ENCODE measurements at regions not wholly inside any gene's neighbourhood (a gene's known extent, or its start where the extent isn't known, plus 50 kb on each side); places are given as distances from the start of the nearest gene placed in this dataset.
"Not testable (repeated sequence)": the region's sequence is repeated elsewhere in the genome, so short reads cannot be mapped to it uniquely, and the experiment has no call there.

- H3K27ac ChIP-seq = no peak overlapping the region
- no peak overlapping the region for H3K4me3 ChIP-seq
Measured at GRCh38 chr9:96107436-96107835, 194.5 kb downstream of the HSD17B3 start.

- Histone ChIP-seq H3K27ac (no peak overlapping the region), H3K4me3 (no peak overlapping the region)
Measured at GRCh38 chr9:96100385-96101300, 201.3 kb downstream of the HSD17B3 start.

DNA sequence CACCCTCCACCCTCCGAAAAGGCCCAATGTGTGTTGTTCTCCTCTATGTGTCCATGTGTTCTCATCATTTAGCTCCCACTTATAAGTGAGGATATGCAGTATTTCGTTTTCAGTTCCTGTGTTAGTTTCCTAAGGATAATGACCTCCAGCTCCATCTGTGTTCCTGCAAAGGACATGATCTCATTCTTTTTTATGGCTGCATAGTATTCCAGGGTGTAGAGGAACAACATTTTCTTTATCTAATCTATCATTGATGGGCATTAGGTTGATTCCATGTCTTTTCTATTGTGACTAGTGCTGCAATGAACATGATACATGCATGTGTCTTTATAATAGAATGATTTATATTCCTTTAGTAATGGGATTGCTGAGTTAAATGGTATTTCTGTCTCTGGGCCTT lies 211.3 kb downstream of the HSD17B3 start:
- H3K27ac ChIP-seq, H3K4me3 ChIP-seq: not testable (repeated sequence)

DNA sequence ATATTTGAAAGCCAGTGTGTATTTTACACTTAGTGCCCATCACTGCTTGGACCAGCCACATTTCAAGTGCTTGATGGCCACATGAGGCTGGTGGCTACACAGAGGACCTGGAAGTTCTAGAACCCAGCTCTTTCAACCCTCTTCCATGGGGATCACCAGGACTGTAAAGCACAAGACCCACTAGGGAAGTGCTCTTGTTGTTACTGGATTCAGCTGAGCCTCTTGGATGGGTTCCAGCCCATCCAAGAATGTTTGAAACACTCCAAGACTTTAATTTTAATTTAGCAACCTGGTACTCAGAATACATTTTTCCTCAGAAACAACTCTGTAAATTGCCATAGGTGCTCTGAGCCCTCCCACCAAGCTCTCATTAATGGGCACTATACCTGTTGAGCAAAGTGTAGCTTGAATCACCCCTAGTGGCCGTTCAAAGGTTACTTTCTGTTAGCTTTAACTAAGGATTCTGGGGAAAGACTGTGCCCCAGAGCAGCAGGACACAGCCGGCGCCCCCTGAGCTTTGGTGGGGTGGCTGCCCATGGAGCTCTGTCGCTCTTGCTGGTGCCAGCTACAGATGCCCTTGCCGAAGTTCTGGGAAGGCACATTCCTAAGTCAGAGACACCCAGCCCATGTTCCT lies 212.4 kb downstream of the HSD17B3 start:
- Histone ChIP-seq H3K27ac (no peak overlapping the region), H3K4me3 (no peak overlapping the region)

DNA sequence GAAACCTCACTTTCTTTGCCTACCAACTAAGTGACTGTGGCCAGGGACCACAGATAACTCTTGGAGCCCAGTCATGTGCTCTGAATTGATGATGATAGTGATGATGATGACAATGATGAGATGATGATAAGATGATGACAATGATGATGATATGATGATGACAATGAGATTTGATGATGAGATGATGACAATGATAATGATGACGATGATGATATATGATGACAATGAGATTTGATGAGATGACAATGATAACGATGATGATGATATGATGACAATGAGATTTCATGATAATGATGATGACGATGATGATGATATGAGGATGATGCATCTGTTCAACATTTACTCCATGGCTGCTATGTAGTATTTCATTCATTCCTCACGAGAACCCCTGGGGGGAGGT lies 213.0 kb downstream of the ERCC6L2 start:
- Histone ChIP-seq H3K27ac (no peak overlapping the region), H3K4me3 (no peak overlapping the region)

DNA sequence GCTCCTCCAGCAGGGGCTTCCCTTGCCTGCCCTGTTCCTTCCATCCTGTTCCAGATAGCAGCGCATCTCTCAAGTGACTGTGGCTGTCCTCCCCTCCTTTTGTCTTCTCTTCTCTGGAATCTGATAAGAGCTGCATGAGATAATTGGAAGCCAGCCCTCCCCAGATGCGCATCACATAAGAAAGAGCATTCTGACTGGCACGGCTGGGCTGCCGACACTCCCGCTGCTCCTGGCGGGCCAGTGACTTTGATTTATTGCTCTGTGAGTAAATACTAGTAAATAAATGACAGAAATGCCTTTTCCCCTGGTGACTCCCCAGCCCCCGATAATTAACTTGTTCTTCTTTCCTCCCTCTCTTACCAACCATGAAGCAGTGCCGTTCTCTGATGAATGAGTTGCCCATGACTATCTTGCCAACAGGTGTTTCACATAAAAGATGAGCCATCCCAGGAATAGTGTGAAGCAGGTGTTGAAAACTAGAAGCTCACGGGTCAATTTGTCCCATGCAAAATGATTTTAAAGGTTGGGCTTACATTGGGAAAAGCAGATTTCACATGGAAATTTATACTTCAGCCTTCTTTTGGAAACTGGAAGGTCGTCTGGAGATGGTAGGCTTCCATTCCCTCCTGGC lies 212.3 kb downstream of the ERCC6L2 start:
- Histone ChIP-seq H3K27ac (no peak overlapping the region), H3K4me3 (no peak overlapping the region)

DNA sequence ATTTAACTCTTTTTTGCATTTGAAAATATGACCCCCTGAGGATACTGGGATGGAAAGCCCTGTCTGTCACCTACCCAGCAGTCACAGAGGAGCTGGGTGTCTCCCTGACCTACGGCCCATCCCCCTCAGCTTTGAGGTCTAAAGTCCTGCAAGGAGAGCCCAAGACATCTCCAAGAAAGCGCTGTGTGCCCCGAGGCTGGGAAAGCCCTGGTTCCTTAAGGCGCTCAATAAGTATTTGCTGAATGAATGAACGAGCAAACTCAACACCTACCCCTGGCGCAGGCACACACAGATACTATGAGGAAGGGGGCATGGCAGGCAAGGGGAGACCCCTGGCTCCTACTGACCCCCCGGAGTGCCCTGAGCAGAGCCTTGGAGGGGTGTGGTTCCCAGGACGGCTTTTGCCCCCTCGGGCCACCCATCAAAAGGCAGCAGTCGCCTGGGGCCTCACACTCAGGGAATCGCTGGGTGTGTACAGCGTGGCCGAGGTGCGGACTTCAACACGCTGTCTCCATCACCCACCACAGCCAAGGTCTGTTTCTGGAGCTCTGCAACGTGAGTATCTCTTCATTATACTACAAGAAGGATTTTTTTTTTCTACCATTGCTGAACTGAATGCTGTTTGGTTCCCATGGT lies 211.6 kb downstream of the ERCC6L2 start:
- no peak overlapping the region for H3K27ac ChIP-seq
- no peak overlapping the region for H3K4me3 ChIP-seq

DNA sequence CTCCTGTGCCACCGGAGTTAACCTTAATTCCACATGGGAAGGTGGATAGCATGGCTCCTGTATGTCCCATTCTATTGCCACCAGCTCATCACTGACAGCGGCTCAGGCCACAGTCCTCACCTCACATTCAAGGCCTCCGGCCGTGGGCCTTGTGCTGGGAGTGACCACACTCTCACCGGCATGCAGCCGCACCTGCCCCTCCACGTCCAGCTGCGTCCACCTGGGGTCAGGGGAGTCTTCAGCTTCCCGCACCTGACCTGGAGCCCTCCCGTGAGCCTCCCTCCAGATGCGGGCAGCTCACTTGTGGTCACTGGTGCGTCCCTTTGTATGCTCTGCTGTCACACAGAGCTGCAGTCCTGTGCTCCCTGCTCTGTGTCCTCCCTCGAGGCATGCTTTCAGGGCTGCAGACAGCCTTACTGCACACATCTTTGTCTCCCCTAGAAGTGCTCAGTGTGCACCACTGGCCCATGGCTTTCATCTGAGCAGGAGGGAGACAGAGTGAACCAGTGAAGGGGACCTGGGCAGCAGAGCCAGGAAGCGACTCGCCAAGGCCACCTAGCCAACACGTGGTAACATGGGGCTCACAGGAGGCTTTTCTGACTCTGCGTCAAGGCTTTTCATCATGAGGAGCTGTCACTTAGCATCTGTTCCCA lies 210.1 kb downstream of the ERCC6L2 start:
- no peak overlapping the region for H3K27ac ChIP-seq
- no peak overlapping the region for H3K4me3 ChIP-seq

GRCh38 chr9:96084331-96084734 lies 208.8 kb downstream of the ERCC6L2 start:
- Histone ChIP-seq H3K27ac (no peak overlapping the region), H3K4me3 (no peak overlapping the region)

DNA sequence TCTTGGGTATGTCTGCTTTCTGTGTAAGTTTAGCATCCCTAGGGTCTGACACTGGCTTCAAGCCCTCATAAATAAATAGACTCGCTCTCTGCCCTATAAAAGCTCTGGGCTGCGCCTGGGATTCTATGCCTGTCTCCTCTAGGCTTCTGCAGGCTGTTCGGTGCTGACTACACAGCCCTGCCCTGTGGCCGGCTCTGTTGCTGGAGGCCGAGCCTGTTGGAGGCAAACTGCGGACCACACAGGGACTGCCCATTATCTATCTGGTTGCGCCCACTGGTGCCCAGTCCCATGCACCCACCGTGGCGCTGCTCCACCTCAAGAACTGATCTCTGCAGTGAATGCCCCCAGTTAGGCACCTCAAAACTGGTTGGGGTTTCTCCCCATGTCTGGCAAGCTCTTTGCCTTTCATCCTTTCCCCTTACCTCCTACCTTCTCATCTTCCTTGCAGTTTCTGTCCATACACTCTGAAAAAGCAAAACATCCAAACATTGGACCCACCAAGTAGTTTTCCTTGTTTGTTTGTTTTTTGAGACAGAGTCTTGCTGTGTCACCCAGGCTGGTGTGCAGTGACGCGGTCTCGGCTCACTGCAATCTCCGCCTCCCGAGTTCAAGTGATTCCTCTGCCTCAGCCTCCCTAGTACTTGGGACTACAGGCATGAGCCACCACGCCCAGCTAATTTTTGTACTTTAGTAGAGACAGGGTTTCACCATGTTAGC lies 207.2 kb downstream of the ERCC6L2 start:
- no peak overlapping the region for H3K27ac ChIP-seq
- H3K4me3 ChIP-seq = no peak overlapping the region

GRCh38 chr9:96080364-96080763 lies 204.9 kb downstream of the ERCC6L2 start:
- H3K4me3 ChIP-seq = no peak overlapping the region
- H3K27ac ChIP-seq = peak overlapping the region in 1 of 21 experiments; percentile 59

DNA sequence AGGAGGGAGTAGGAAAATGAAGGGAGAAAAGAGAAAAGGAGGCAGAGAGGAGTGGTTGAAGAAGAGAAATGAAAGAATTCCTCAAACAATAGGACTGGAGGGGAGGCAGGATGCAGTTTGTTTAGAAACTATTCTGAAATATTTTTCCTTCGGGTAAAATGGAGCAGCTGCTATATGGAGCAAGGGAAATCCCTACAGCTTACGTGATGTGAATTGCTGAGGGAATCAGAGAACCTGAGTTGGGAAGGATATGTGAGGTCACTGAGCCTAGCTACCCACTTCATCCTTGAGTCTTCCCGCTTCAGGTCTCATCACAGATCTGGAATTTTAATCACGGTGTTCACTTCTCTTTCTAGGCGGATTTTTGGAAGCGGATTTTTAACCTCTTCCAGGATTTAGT lies 204.3 kb downstream of the ERCC6L2 start:
- Histone ChIP-seq H3K27ac (no peak overlapping the region), H3K4me3 (no peak overlapping the region)

DNA sequence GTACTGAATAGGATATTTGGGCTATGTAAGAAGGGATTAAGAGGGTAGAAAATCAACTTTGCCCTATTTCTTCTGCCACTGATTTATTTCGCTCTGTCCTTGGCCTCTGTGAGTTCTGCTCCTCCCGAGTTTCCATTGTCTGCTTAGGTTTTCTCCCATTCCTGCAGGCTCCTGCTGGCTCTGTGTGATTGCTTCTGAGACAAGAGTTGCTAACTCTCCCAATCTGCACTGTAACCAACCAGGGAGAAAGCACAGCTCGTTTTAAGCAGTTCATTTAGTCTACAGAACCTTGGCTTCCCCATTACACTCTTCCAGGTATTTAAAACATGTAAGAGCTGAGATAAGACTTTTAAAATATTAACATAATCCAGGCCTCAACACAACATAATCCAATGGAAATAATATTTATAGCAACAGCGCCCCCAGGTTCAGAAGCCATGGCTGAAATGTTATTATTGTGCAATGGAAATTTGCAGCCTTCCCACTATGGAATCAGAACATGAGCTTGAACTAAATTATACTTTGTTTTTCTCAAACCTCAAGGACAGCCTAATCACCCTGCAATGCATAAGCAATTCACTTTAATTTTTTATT lies 203.5 kb downstream of the ERCC6L2 start:
- Histone ChIP-seq H3K4me3 (no peak overlapping the region), H3K27ac (no peak overlapping the region)

DNA sequence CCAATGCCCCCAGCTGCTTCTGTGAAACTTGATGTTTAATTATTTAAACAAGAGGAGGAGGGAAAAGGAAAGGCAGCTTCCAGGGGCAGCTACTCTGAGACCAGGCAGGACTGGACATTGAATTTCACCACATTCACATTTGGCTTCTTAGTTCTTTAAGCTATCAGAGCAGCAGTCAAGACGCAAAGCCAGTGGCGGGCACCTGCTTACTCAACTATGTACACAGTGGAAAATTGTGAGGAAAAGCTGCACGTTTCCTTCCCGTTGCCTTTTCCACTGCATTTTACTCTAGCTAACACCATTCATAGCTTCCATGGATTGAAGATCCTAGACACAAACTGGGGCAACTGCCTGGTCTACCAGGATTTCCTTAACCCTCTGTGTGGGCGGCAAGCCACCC lies 200.3 kb downstream of the ERCC6L2 start:
- no peak overlapping the region for H3K27ac ChIP-seq
- no peak overlapping the region for H3K4me3 ChIP-seq

DNA sequence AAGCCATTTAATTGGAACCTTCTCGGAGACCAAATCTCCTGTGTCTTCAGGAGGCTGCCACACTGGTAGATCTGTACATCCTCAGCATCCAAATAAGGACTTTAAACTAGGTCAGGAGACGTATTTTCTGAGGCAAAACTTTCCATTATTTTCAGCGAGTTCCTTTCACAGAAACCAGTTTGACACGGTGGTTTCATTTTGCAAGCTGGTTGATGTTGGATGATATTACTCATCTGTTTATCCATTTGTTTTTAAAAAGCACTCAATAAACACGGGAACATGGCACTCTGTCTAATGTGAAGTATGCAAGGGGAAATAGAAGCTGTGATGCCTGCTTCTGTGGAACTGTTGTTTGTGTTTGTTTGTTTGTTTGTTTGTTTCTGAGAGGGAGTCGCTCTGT lies 199.6 kb downstream of the ERCC6L2 start:
- Histone ChIP-seq H3K4me3 (no peak overlapping the region), H3K27ac (no peak overlapping the region)

DNA sequence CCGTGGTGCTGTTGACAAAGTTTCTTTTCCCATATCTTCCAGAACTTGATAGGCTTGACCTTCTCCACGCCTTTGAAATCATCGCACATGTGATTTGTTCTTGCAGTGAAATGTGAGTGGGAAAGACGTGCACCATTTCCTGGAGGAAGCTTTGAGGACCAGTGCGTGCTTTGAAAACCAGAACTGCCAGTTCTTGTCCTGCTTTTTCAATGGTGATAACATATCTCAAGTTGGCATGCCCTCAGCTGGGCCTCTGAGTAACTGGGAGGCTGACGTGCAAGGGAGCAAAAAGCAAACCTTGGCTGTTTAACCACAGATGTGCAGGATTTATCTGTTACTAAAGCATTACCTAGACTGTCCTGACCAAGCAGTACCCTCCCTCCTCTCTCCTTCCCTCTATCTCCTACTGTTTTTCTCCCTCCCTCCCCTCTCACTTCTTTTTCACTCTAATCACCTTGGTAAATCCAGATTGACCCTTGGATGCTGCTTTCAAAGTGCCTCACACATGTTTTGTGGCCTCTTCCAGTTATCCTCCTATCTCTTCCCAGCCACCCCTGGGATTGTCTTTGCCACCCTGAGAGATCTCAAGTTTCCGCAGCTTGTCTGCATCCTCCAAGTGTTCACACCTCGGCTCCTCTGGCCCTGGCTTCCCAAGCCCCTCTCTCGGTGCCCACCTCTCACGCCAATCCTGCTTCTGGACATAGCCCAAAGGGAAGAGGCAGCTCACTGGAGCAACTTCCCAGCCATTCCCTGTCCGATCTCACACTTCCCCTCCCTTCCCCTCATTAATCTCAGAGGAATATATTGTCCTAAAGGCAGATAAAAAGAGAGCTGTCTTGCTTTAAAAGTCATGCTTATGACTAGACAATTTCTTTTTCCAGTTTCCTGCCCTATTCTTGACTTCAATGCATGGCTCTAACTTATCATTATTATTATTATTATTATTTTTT lies 198.3 kb downstream of the ERCC6L2 start:
- H3K4me3 ChIP-seq = no peak overlapping the region
- H3K27ac ChIP-seq = no peak overlapping the region

GRCh38 chr9:96072930-96073329 lies 197.4 kb downstream of the ERCC6L2 start:
- H3K27ac ChIP-seq = no peak overlapping the region
- no peak overlapping the region for H3K4me3 ChIP-seq

- Histone ChIP-seq H3K27ac (no peak overlapping the region), H3K4me3 (no peak overlapping the region)
Measured at GRCh38 chr9:96071815-96072124, 196.3 kb downstream of the ERCC6L2 start.

All from skin epidermis (tissue), 12 donors.